ENCODE measurements at regions not wholly inside any gene's neighbourhood (a gene's known extent, or its start where the extent isn't known, plus 50 kb on each side); places are given as distances from the start of the nearest gene placed in this dataset.
A peak's percentile ranks its signal among the peaks of the same experiment; 100 is the strongest.

GRCh38 chr13:62123409-62123808, 707.8 kb upstream of the PCDH20 start:
- no peaks in the 10 kb centered on the region for H4K20me1 ChIP-seq (ENCODE audit: insufficient read depth, low read length)
- no peak overlapping the region for H3K4me2 ChIP-seq (ENCODE audit: insufficient read depth, low read length)
- H3K27me3 ChIP-seq (ENCODE audit: insufficient read depth, low read length) = no peaks in the 10 kb centered on the region
- no peak for TF ChIP-seq CTCF (IDR thresholded peaks at IDR 0.05; ENCODE audit: extremely low read depth, low read depth, low read length)
- no peak overlapping the region for H3K27ac ChIP-seq (ENCODE audit: low read depth, low read length)
- H3K4me3 ChIP-seq (ENCODE audit: insufficient read depth, low read length) = no peak overlapping the region
- H3K36me3 ChIP-seq (ENCODE audit: insufficient read depth, low read length) = no peaks in the 10 kb centered on the region
- H3K79me2 ChIP-seq (ENCODE audit: insufficient read depth, low read length) = no peaks in the 10 kb centered on the region
- H3K9me3 ChIP-seq (ENCODE audit: low read depth, low read length) = no peaks in the 10 kb centered on the region
- no peak for DNase-seq (ENCODE audit: insufficient read length, low spot score, missing footprints)
- no peak overlapping the region for H2AFZ ChIP-seq (ENCODE audit: low read length)
- no peaks in the 10 kb centered on the region for H3K4me1 ChIP-seq (ENCODE audit: insufficient read depth, low read length)

- DNase-seq (ENCODE audit: insufficient read length, low spot score, missing footprints) = no peak
- no peaks in the 10 kb centered on the region for H4K20me1 ChIP-seq (ENCODE audit: insufficient read depth, low read length)
- no peaks in the 10 kb centered on the region for H3K36me3 ChIP-seq (ENCODE audit: insufficient read depth, low read length)
- H3K4me3 ChIP-seq (ENCODE audit: insufficient read depth, low read length) = no peak overlapping the region
- no peak for TF ChIP-seq CTCF (IDR thresholded peaks at IDR 0.05; ENCODE audit: extremely low read depth, low read depth, low read length)
- H3K27ac ChIP-seq (ENCODE audit: low read depth, low read length) = no peak overlapping the region
- no peaks in the 10 kb centered on the region for H3K79me2 ChIP-seq (ENCODE audit: insufficient read depth, low read length)
- H3K4me2 ChIP-seq (ENCODE audit: insufficient read depth, low read length) = no peak overlapping the region
- no peaks in the 10 kb centered on the region for H3K27me3 ChIP-seq (ENCODE audit: insufficient read depth, low read length)
- H2AFZ ChIP-seq (ENCODE audit: low read length) = no peak overlapping the region
- no peaks in the 10 kb centered on the region for H3K9me3 ChIP-seq (ENCODE audit: low read depth, low read length)
- H3K4me1 ChIP-seq (ENCODE audit: insufficient read depth, low read length) = no peaks in the 10 kb centered on the region
Observed at GRCh38 chr13:62122434-62122833, 706.8 kb upstream of the PCDH20 start.

DNA sequence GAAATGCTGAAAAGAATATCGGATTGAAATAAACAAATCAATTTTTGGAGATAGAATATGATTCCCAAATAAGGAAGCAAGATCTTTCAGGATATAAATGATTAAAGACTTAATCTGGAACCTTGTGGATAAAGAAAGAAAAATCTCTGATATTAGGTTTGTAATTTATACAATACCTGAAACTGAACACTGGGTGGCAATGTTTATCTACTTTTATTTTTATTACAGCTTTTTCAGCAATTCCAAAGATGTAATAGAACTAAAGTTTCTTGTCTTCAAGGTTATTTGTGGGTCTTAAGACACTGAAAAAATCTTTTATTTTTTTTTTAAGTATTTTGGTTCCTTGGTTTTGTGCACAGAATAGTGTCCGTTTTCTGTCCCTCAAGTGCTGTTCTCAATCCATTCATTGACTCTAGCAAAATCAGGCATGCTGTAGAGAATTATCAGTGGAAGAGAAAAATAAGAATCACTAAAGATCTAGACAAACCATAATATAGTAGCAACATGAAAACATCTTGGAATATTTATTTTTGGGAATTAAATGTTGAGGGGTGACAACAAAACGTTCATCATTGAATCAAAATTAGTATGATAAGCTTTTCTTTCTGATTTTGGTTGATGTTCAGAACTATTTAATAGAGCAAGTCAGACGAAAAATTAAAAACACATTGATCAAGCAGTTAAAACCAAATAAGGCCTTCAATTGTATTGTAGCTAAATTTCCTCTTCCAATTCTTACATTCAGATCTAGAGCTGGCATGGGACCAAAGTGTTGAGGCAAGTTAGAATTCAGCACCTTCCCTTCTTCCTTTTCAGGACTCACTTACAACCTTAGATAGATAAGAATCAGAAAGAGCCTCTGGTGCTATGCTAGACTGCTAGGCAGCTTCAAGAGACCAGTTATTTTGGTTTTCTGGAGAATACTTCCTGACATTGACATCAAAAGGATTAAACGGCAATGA, 704.4 kb upstream of the PCDH20 start:
- Histone ChIP-seq H3K9me3 (ENCODE audit: low read depth, low read length) (no peaks in the 10 kb centered on the region), H2AFZ (ENCODE audit: low read length) (no peak overlapping the region), H3K4me1 (ENCODE audit: insufficient read depth, low read length) (no peaks in the 10 kb centered on the region), H3K27me3 (ENCODE audit: insufficient read depth, low read length) (no peaks in the 10 kb centered on the region), H3K4me3 (ENCODE audit: insufficient read depth, low read length) (no peak overlapping the region), H4K20me1 (ENCODE audit: insufficient read depth, low read length) (no peaks in the 10 kb centered on the region), H3K27ac (ENCODE audit: low read depth, low read length) (no peak overlapping the region), H3K4me2 (ENCODE audit: insufficient read depth, low read length) (no peak overlapping the region), H3K79me2 (ENCODE audit: insufficient read depth, low read length) (no peaks in the 10 kb centered on the region), H3K36me3 (ENCODE audit: insufficient read depth, low read length) (no peaks in the 10 kb centered on the region)
- DNase-seq (ENCODE audit: insufficient read length, low spot score, missing footprints) = peak; percentile 5
- peak; percentile 28 for TF ChIP-seq CTCF (IDR thresholded peaks at IDR 0.05; ENCODE audit: extremely low read depth, low read depth, low read length)

DNA sequence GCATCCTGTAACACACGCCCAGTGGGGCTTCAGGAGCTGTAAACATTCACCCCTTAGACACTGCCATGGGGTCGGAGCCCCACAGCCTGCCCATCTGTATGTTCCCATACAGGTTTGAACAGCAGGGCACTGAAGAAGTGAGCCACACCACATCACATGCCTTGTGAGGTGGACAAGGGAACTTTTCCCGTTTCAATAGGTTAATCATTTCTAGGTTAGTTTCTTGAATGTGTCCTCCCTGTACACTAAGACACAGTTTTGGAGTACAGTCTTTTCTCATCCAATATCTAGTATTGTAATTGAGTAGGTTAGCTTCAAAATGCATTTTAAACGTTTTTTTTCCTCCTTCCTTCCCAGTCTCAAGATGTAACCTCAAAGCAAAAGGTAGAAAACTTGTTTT, 700.2 kb upstream of the PCDH20 start:
- Histone ChIP-seq H3K9me3 (ENCODE audit: low read depth, low read length) (no peaks in the 10 kb centered on the region), H3K79me2 (ENCODE audit: insufficient read depth, low read length) (no peaks in the 10 kb centered on the region), H3K27me3 (ENCODE audit: insufficient read depth, low read length) (no peaks in the 10 kb centered on the region), H2AFZ (ENCODE audit: low read length) (no peak overlapping the region), H4K20me1 (ENCODE audit: insufficient read depth, low read length) (no peaks in the 10 kb centered on the region), H3K4me2 (ENCODE audit: insufficient read depth, low read length) (no peak overlapping the region), H3K36me3 (ENCODE audit: insufficient read depth, low read length) (no peaks in the 10 kb centered on the region), H3K4me1 (ENCODE audit: insufficient read depth, low read length) (no peaks in the 10 kb centered on the region), H3K4me3 (ENCODE audit: insufficient read depth, low read length) (no peak overlapping the region), H3K27ac (ENCODE audit: low read depth, low read length) (no peak overlapping the region)
- DNase-seq (ENCODE audit: insufficient read length, low spot score, missing footprints) = no peak
- no peak for TF ChIP-seq CTCF (IDR thresholded peaks at IDR 0.05; ENCODE audit: extremely low read depth, low read depth, low read length)

All from osteoblast (primary cell).